ENCODE measurements at regions not wholly inside any gene's neighbourhood (a gene's known extent, or its start where the extent isn't known, plus 50 kb on each side); places are given as distances from the start of the nearest gene placed in this dataset.
A peak's percentile ranks its signal among the peaks of the same experiment; 100 is the strongest.

DNA sequence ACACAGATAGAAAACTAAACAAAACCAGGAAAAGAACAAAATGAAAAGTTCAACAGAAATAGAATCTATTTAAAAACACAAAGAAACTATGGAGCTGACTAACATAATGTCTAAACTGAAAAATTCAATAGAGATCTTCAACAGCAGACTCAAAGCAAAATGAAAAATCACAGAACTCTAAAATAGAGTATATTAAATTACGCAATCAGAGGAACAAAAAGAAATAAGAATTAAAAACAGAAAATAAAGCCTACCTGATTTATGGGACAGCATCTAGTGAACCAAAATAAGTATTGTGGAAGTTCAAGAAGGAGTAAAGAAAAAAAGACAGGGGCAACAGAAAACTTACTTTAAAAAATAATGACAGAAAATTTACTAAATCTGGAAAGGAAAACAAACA, 152.1 kb upstream of the GALNT5 start:
- Histone ChIP-seq H3K79me1 (ENCODE audit: low read length) (no peaks in the 10 kb centered on the region), H4K8ac (ENCODE audit: low read depth, low read length) (no peak overlapping the region), H3K56ac (ENCODE audit: low read length) (no peak overlapping the region), H3K4ac (ENCODE audit: low read depth, low read length) (no peak overlapping the region), H2BK120ac (ENCODE audit: low read depth, low read length) (no peak overlapping the region), H4K5ac (ENCODE audit: low read length) (no peak overlapping the region), H3K18ac (ENCODE audit: low read length) (no peak overlapping the region), H3K27ac (ENCODE audit: low read depth, low read length) (no peak overlapping the region), H2BK5ac (ENCODE audit: low read length) (no peak overlapping the region), H2AK5ac (ENCODE audit: low read length) (no peak overlapping the region), H2BK15ac (replicated peaks; ENCODE audit: low read depth) (no peak overlapping the region), H3K23ac (ENCODE audit: low read length) (no peak overlapping the region), H3K4me2 (ENCODE audit: low read length) (no peak overlapping the region), H3K9ac (ENCODE audit: low read length) (no peak overlapping the region), H3K4me3 (ENCODE audit: low read length) (no peak overlapping the region), H3K36me3 (ENCODE audit: control insufficient read depth, insufficient read depth, low read length) (no peaks in the 10 kb centered on the region), H3K79me2 (ENCODE audit: control insufficient read depth, insufficient read depth, low read length) (no peaks in the 10 kb centered on the region), H3K27me3 (ENCODE audit: insufficient read depth, low read length, poor library complexity) (no peaks in the 10 kb centered on the region), H3K4me1 (ENCODE audit: control insufficient read depth, low read depth, low read length) (no peaks in the 10 kb centered on the region)
- WGBS (ENCODE audit: extremely low coverage, insufficient coverage, low lambda C conversion rate): no CpG with 5 or more reads among the region's 1 CpG
- no peak for DNase-seq

DNA sequence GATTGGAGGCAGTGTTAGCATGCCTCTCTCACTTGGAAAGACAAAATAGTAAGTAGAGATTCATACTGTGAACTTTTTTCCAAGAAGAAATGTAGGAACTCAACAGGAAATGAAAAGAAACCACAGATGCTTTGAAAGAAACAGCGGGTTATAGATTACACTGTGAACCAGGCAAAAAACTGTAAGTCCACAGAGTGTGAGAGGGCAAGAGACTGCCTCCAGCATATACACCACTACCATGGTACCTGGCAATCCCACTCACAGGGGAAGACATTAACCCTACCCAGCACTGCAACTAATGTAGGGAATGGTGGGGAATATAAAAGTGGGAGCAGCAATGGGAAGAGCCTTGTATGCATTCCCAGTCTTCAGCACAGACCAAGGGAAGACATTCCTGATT, 150.6 kb upstream of the GALNT5 start:
- no CpG with 5 or more reads among the region's 1 CpG for WGBS (ENCODE audit: extremely low coverage, insufficient coverage, low lambda C conversion rate)
- H2BK120ac ChIP-seq (ENCODE audit: low read depth, low read length): no peak overlapping the region
- H2AK5ac ChIP-seq (ENCODE audit: low read length): no peak overlapping the region

DNA sequence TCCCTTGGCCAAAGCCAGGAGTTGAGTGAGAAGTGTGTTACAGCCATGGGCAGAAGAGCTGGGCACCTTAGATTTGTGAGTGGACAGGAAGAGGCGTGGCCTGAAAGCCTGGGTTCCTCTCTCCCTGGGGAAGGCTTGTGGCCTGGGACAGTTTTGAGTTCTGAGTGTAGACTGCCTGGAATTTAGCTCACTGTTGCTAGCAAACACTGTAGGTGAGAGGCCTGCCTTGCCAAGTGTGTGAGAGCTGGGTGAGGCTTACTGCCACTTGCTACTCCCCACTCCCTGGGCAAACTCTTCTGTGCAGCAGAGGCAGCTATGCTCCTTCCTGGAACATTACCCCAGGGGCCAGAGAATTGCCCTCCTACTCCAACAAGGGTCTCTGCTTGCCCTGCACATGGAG, 150.0 kb upstream of the GALNT5 start:
- Histone ChIP-seq H2AK5ac (ENCODE audit: low read length) (no peak overlapping the region), H3K9ac (ENCODE audit: low read length) (no peak overlapping the region), H3K4me1 (ENCODE audit: control insufficient read depth, low read depth, low read length) (no peaks in the 10 kb centered on the region), H3K27ac (ENCODE audit: low read depth, low read length) (no peak overlapping the region), H3K79me1 (ENCODE audit: low read length) (no peaks in the 10 kb centered on the region), H2BK5ac (ENCODE audit: low read length) (no peak overlapping the region), H3K4ac (ENCODE audit: low read depth, low read length) (no peak overlapping the region), H3K4me3 (ENCODE audit: low read length) (no peak overlapping the region), H3K23ac (ENCODE audit: low read length) (no peak overlapping the region), H2BK15ac (replicated peaks; ENCODE audit: low read depth) (no peak overlapping the region), H3K27me3 (ENCODE audit: insufficient read depth, low read length, poor library complexity) (no peaks in the 10 kb centered on the region), H3K18ac (ENCODE audit: low read length) (no peak overlapping the region), H4K8ac (ENCODE audit: low read depth, low read length) (no peak overlapping the region), H3K36me3 (ENCODE audit: control insufficient read depth, insufficient read depth, low read length) (no peaks in the 10 kb centered on the region), H3K79me2 (ENCODE audit: control insufficient read depth, insufficient read depth, low read length) (no peaks in the 10 kb centered on the region), H2BK120ac (ENCODE audit: low read depth, low read length) (no peak overlapping the region), H3K56ac (ENCODE audit: low read length) (no peak overlapping the region), H4K5ac (ENCODE audit: low read length) (no peak overlapping the region), H3K4me2 (ENCODE audit: low read length) (no peak overlapping the region)
- no CpG with 5 or more reads among the region's 1 CpG for WGBS (ENCODE audit: extremely low coverage, insufficient coverage, low lambda C conversion rate)
- no peak for DNase-seq

More for the DNA sequence above, 150.6 kb upstream of the GALNT5 start:
- Histone ChIP-seq H3K9ac (ENCODE audit: low read length) (no peak overlapping the region), H2BK15ac (replicated peaks; ENCODE audit: low read depth) (no peak overlapping the region), H3K36me3 (ENCODE audit: control insufficient read depth, insufficient read depth, low read length) (no peaks in the 10 kb centered on the region), H3K4me3 (ENCODE audit: low read length) (no peak overlapping the region), H3K4me1 (ENCODE audit: control insufficient read depth, low read depth, low read length) (no peaks in the 10 kb centered on the region), H2BK5ac (ENCODE audit: low read length) (no peak overlapping the region), H3K27me3 (ENCODE audit: insufficient read depth, low read length, poor library complexity) (no peaks in the 10 kb centered on the region), H3K18ac (ENCODE audit: low read length) (no peak overlapping the region), H3K4me2 (ENCODE audit: low read length) (no peak overlapping the region), H3K79me1 (ENCODE audit: low read length) (no peaks in the 10 kb centered on the region), H3K79me2 (ENCODE audit: control insufficient read depth, insufficient read depth, low read length) (no peaks in the 10 kb centered on the region), H3K4ac (ENCODE audit: low read depth, low read length) (no peak overlapping the region), H3K56ac (ENCODE audit: low read length) (no peak overlapping the region), H4K5ac (ENCODE audit: low read length) (no peak overlapping the region), H3K23ac (ENCODE audit: low read length) (no peak overlapping the region), H3K27ac (ENCODE audit: low read depth, low read length) (no peak overlapping the region), H4K8ac (ENCODE audit: low read depth, low read length) (no peak overlapping the region)
- no peak for DNase-seq

DNA sequence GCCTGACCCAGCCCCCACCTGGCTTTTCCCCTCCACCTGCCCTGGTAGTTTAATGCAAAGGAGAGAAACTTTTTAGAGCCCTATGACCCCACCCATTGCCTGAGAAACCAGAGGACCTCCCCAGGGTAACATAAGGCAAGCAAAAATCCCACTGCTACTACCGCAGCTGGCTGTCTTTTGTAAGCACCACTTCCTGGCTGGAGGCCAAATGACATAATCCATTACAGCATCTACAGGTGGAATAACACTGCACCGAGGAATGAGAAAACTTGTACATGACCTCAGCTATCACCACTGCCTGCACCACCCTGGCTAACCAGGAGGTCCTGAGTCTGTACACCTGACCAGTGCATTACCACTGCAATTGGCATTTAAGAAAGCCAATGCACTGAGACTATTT, 149.6 kb upstream of the GALNT5 start:
- Histone ChIP-seq H3K18ac (ENCODE audit: low read length) (no peak overlapping the region), H2BK120ac (ENCODE audit: low read depth, low read length) (no peak overlapping the region), H3K4me1 (ENCODE audit: control insufficient read depth, low read depth, low read length) (no peaks in the 10 kb centered on the region), H2AK5ac (ENCODE audit: low read length) (no peak overlapping the region), H3K4me3 (ENCODE audit: low read length) (no peak overlapping the region), H4K5ac (ENCODE audit: low read length) (no peak overlapping the region), H3K23ac (ENCODE audit: low read length) (no peak overlapping the region), H4K8ac (ENCODE audit: low read depth, low read length) (no peak overlapping the region), H3K27me3 (ENCODE audit: insufficient read depth, low read length, poor library complexity) (no peaks in the 10 kb centered on the region), H2BK15ac (replicated peaks; ENCODE audit: low read depth) (no peak overlapping the region), H3K4me2 (ENCODE audit: low read length) (no peak overlapping the region), H3K27ac (ENCODE audit: low read depth, low read length) (no peak overlapping the region), H2BK5ac (ENCODE audit: low read length) (no peak overlapping the region), H3K36me3 (ENCODE audit: control insufficient read depth, insufficient read depth, low read length) (no peaks in the 10 kb centered on the region), H3K56ac (ENCODE audit: low read length) (no peak overlapping the region), H3K79me2 (ENCODE audit: control insufficient read depth, insufficient read depth, low read length) (no peaks in the 10 kb centered on the region), H3K4ac (ENCODE audit: low read depth, low read length) (no peak overlapping the region), H3K9ac (ENCODE audit: low read length) (no peak overlapping the region), H3K79me1 (ENCODE audit: low read length) (no peaks in the 10 kb centered on the region)
- WGBS (ENCODE audit: extremely low coverage, insufficient coverage, low lambda C conversion rate): no CpG with 5 or more reads among the region's 2 CpGs
- peak; percentile 1 for DNase-seq

DNA sequence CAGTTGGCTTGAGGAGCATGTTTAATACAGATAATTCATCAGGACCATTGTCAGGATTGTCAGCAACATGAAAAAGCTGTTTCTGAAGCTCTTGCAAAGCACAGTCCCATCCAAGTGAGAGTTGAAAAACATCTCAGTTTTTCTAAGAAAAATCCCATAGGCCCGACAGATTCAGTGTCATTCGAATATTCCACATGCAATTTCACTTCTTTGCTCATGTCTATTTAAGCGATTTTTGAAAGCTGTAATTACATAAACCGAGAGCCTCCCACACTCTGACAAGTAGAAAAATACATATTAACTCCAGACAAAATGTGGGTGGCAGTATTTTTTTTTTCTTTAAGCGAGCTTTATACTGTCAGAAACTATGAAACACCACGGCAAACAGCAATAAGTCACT, 134.7 kb upstream of the GALNT5 start:
- WGBS (ENCODE audit: extremely low coverage, insufficient coverage, low lambda C conversion rate): no CpG with 5 or more reads among the region's 6 CpGs
- H2AK5ac ChIP-seq (ENCODE audit: low read length): no peak overlapping the region
- no peaks in the 10 kb centered on the region for H3K27me3 ChIP-seq (ENCODE audit: insufficient read depth, low read length, poor library complexity)
- H3K79me2 ChIP-seq (ENCODE audit: control insufficient read depth, insufficient read depth, low read length): no peaks in the 10 kb centered on the region
- H3K4me2 ChIP-seq (ENCODE audit: low read length): no peak overlapping the region
- H4K5ac ChIP-seq (ENCODE audit: low read length): no peak overlapping the region
- H3K4ac ChIP-seq (ENCODE audit: low read depth, low read length): no peak overlapping the region
- no peak overlapping the region for H4K8ac ChIP-seq (ENCODE audit: low read depth, low read length)
- no peaks in the 10 kb centered on the region for H3K36me3 ChIP-seq (ENCODE audit: control insufficient read depth, insufficient read depth, low read length)
- H3K23ac ChIP-seq (ENCODE audit: low read length): no peak overlapping the region
- H3K56ac ChIP-seq (ENCODE audit: low read length): no peak overlapping the region
- no peak overlapping the region for H3K9ac ChIP-seq (ENCODE audit: low read length)
- H3K27ac ChIP-seq (ENCODE audit: low read depth, low read length): no peak overlapping the region
- no peak overlapping the region for H3K4me3 ChIP-seq (ENCODE audit: low read length)
- H2BK5ac ChIP-seq (ENCODE audit: low read length): no peak overlapping the region
- H3K4me1 ChIP-seq (ENCODE audit: control insufficient read depth, low read depth, low read length): no peaks in the 10 kb centered on the region
- H2BK120ac ChIP-seq (ENCODE audit: low read depth, low read length): no peak overlapping the region
- DNase-seq: no peak
- no peaks in the 10 kb centered on the region for H3K79me1 ChIP-seq (ENCODE audit: low read length)
- H3K18ac ChIP-seq (ENCODE audit: low read length): no peak overlapping the region
- no peak overlapping the region for H2BK15ac ChIP-seq (replicated peaks; ENCODE audit: low read depth)

DNA sequence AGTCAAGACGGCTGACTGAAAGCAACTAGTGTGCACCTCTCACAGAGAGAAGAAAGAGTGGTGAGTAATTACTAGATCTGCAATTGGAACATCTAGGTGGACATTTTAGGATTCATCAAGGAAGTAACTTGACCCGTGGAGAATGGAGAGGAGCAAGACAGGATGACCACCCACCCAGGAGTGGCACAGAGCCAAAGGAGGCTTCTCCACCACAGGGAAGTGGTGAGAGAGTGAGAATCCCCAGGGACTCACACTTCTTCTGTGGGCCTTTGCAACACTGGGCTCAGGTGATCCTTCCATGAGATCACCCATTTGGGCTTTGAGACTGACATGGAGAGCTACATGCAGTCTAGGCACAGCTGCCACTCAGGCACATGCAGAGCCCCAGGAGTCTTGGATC, 132.8 kb upstream of the GALNT5 start:
- Histone ChIP-seq H3K9ac (ENCODE audit: low read length) (no peak overlapping the region), H2BK5ac (ENCODE audit: low read length) (no peak overlapping the region), H3K36me3 (ENCODE audit: control insufficient read depth, insufficient read depth, low read length) (no peaks in the 10 kb centered on the region), H3K27ac (ENCODE audit: low read depth, low read length) (no peak overlapping the region), H3K79me1 (ENCODE audit: low read length) (no peaks in the 10 kb centered on the region), H2BK15ac (replicated peaks; ENCODE audit: low read depth) (no peak overlapping the region), H4K5ac (ENCODE audit: low read length) (no peak overlapping the region), H3K4me3 (ENCODE audit: low read length) (no peak overlapping the region), H3K56ac (ENCODE audit: low read length) (no peak overlapping the region), H3K4me1 (ENCODE audit: control insufficient read depth, low read depth, low read length) (no peaks in the 10 kb centered on the region), H3K27me3 (ENCODE audit: insufficient read depth, low read length, poor library complexity) (no peaks in the 10 kb centered on the region), H3K18ac (ENCODE audit: low read length) (no peak overlapping the region), H2AK5ac (ENCODE audit: low read length) (no peak overlapping the region), H4K8ac (ENCODE audit: low read depth, low read length) (no peak overlapping the region), H3K4me2 (ENCODE audit: low read length) (no peak overlapping the region), H2BK120ac (ENCODE audit: low read depth, low read length) (no peak overlapping the region), H3K23ac (ENCODE audit: low read length) (no peak overlapping the region), H3K79me2 (ENCODE audit: control insufficient read depth, insufficient read depth, low read length) (no peaks in the 10 kb centered on the region), H3K4ac (ENCODE audit: low read depth, low read length) (no peak overlapping the region)
- no CpG with 5 or more reads among the region's 2 CpGs for WGBS (ENCODE audit: extremely low coverage, insufficient coverage, low lambda C conversion rate)
- DNase-seq: no peak
